HG02798 (cell line): ENCODE measurements at regions not wholly inside any gene's neighbourhood (a gene's known extent, or its start where the extent isn't known, plus 50 kb on each side); places are given as distances from the start of the nearest gene placed in this dataset.

ENCODE experiments used
- ATAC-seq: cut with Tn5 transposase; IDR thresholded peaks from one replicate; pipeline ENCODE4 v1.9.1; 2021; ENCODE audit warnings: mild to moderate bottlenecking; ENCODE audit not compliant: unreplicated experiment, poor library complexity

DNA sequence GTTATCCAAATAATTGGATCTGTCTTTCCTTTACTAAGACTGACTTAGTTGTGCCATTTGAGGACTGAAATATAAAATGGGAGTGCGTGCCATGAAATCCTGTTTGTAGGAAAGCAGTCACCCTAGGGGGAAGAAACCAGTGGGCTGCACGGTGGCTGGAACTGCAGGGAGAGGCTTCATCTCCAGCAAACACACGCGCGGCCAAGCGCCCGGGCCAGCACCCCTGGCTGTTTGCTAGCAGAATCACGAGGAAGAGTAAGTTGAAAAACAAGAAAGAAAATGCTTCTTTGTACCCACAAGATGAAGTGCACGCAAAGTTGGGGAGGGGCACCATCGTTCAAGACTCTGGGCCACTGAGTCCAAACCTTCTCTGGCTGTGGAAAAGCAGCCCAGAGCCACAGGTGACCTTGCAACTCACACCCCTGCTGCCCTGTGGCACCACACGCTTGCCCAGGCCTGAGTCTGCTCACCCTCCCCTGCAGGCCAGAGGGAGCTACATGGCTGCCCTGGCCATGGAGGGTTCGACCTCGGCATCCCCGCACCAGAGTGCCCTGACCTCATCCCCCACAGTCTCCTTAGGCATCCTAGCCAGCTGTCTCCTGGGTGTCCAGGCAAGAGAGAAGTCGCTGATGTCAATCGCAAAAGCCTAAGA is 55.2 kb downstream of the IRX2 start:
- ATAC-seq = no peak

DNA sequence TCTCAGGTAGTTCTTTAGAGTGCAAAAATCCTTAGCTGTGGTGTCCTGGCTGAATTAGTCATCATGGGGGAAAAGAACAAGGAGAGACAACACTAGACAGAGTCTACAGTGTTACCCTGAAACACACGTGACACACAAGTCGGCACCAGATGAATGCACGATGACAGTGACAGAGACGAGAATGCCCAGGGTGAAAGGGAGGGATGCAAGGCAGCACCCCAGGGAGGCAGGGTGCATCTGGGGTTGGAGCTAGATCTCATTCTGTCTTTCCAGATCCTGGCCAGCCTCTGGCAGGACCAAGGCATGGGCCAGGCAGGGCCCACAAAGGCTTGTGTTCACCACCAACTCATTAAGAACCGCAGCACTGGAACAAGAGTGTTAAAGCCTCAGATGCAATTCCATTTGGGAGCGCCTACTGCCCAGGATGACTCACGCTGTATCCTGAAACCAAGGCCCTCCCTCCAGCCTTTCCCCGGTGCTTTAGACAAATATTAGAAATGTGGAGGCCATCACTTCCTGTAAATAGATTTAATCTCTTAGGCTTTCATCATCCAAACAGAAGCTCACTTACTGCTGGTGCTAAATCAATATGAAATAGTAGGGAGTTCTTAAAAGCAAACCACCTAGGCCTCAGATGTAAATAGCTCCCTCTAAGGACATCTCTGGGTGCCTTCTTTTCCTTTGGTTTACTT is 56.1 kb downstream of the IRX2 start:
- no peak for ATAC-seq

- no peak for ATAC-seq
Measured at GRCh38 chr5:2691530-2691929, 59.9 kb downstream of the IRX2 start.

DNA sequence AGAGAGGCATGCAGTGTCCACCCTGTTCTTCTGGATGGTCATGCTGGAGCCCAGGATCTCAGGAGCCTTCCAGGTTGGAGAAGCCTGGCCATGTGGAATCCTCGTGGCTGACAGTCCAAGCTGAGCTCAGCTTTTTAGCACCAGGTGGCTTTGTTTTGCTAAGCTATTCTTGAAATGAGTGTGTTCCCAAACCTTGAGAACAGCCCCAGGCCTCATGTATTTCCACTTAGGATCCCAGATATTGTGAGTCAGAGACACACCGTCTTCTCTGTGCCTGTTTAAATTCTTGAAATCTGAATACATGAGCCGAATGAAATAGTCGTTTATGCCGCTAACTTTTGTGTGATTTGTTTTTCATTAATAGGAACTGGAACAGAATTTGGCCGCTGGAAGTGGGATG is 61.2 kb downstream of the IRX2 start:
- ATAC-seq = no peak

GRCh38 chr5:2688586-2688985 is 62.9 kb downstream of the IRX2 start:
- no peak for ATAC-seq

DNA sequence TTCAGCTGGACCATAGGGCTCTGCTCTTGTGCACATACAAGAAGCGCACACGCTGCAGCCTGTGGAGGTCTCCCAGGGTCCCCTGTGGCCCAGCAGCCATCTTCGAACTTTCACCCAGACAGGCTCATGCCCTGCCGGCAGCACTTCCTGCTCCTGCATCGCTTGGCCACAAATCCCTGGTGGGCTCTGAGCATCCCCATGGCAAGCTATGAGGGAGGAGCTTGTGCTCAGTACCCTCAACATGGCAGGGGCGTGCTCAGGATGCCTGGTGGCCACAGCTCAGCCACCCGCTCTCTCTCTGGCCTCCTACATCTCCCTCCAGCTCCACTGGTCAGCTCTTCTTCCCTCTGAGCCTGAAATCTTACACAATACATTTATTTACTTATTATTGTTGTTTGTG is 63.7 kb downstream of the IRX2 start:
- ATAC-seq = no peak

GRCh38 chr5:2686321-2687124 is 65.0 kb downstream of the IRX2 start:
- ATAC-seq = no peak

DNA sequence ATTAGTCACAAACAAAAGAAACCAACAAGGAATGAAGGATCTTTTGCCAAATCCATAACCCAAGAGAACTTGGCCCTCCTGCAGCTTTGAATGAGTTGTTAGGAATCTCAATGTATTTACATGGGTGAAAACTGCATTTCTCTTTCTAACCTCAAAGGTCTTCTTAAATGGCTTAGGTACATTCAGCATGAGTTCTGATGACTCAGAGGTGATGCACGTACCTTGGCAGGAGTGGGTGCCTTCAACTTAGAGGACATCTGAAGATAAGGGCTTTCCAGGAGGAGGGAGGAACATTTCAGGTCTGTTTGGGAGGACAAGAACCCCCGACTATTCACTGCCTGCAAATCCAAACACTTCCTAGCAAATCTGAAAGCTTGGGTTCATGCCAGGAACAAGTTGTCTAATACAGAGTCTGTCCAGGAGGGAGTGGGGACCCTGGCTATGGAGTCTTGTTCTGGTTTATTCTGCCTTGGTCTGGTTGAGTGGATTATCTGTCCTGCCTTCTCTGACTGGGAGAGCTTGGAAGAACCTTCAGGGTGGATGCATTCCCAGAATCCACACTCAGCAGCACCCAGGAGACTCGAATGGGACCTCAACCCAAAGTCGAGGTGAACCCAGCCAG is 65.7 kb downstream of the IRX2 start:
- no peak for ATAC-seq

- no peak for ATAC-seq
Measured at GRCh38 chr5:2684606-2685005, 66.9 kb downstream of the IRX2 start.

DNA sequence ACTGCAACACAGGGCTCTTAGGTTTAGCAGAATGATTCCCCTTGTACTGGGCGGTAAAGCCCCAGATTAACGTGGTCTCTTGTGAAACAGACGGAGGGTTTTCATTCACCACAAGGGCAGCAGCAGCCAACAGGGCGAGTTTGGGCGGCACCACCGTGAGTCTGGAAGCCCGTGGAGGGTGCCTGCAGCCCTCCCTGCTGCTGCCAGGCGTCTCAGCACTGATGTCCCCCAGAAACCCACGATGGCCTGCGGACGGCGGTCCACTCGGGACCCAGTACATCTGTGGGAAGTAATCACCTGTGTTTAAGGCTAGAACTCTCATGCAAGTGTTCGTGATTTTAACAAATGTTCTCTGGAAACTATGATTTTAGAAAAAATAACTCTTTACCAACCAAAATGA is 67.8 kb downstream of the IRX2 start:
- ATAC-seq = no peak

- ATAC-seq = no peak
Measured at GRCh38 chr5:2681476-2681875, 70.0 kb downstream of the IRX2 start.

GRCh38 chr5:2680979-2681378 is 70.5 kb downstream of the IRX2 start:
- no peak for ATAC-seq

DNA sequence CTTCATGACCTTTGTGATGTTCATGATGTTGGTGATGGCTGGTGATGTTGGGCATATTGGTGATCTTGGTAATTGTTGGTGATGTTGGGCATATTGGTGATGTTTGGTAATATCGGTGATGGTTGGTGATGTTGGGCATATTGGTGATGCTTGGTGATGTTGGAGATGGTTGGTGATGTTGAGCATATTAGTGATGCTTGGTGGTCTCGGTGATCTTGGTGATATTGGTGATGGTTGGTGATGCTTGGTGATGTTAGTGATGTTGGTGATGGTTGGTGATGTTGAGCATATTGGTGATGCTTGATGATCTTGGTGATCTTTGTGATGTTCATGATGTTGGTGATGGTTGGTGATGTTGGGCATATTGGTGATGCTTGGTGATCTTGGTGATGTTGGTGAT is 73.8 kb downstream of the IRX2 start:
- no peak for ATAC-seq

GRCh38 chr5:2675548-2675947 is 75.9 kb downstream of the IRX2 start:
- no peak for ATAC-seq

- ATAC-seq = no peak
Measured at GRCh38 chr5:2674456-2674855, 77.0 kb downstream of the IRX2 start.

DNA sequence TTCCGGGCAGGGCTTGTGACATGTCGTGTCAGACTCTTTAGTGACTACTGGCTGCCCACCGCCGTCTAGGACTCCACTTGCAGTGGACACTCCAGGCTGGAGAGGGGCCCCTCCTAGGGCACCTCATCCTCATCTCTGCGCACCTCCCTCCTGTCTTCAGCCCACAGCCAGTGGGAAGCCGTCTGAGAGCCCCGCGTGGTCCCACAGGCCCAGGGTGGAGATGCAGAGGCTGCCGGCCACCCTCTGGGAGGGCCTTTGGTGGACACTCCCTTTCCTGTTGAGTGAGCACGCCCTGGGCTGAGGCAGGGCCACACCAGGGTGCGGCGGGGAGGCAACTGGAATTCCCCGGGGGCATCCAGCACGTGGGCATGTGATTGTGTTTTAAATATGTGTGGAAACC is 80.5 kb downstream of the IRX2 start:
- no peak for ATAC-seq

- ATAC-seq = no peak
Measured at GRCh38 chr5:2669913-2670312, 81.6 kb downstream of the IRX2 start.

DNA sequence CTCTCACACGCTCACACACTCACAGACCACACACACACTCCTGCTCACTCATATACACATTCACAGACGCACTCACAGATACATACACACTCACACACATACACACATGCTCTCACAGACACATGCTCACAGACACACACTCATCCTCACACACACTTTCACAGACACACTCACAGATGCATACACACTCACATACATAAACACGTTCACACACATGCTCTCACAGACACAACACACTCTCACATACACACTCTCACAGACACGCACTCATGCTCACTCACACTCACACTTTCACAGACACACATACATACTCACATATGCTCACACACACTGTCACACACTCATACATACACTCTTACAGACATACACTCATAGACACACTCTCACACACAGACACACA is 82.2 kb downstream of the IRX2 start:
- no peak for ATAC-seq

GRCh38 chr5:2666081-2666480 is 85.4 kb downstream of the IRX2 start:
- no peak for ATAC-seq

DNA sequence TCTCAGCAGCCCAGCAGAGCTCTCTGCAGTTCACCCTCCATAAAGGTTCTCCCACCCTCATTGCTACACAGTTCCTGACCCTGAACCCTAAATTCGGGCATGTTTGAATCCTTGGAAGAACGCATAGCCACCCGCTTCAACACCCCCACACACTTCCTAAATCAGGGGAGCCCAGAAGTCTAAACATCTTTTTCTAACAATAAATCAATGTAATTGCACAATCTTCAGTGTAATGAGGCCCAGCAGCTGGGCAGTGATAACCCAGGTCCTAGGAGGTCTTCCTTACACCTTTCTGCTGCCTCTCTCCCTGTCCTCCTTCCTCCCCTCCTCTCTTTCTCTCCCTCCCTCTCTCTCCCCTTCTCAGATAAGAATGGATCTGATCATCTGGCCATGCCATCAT is 88.0 kb downstream of the IRX2 start:
- ATAC-seq = no peak

- no peak for ATAC-seq
Measured at GRCh38 chr5:2660315-2660714, 91.2 kb downstream of the IRX2 start.
